ENCODE measurements at regions not wholly inside any gene's neighbourhood (a gene's known extent, or its start where the extent isn't known, plus 50 kb on each side); places are given as distances from the start of the nearest gene placed in this dataset.
"Not testable (repeated sequence)": the region's sequence is repeated elsewhere in the genome, so short reads cannot be mapped to it uniquely, and the experiment has no call there.

- DNase-seq = no peak
These were observed 442.4 kb downstream of the RBFOX1 start for GRCh38 chr16:7775072-7775488.

- no peak for DNase-seq
These were observed 440.1 kb downstream of the RBFOX1 start for GRCh38 chr16:7772722-7773121.

DNA sequence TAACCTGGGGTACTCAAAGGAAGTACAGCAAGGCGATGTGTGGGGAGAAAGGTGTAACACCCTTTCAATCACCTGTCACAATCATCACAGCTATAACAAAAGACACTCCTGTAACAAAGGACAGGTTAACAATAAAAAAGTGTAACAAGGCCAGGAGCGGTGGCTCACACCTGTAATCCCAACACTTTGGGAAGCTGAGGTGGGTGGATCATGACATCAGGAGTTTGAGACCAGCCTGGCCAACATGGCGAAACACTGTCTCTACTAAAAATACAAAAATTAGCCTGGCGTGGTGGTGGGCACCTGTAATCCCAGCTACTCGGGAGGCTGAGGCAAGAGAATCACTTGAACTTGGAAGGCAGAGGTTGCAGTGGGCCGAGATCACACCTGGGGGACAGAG, 436.4 kb downstream of the RBFOX1 start:
- not testable (repeated sequence) for DNase-seq

DNA sequence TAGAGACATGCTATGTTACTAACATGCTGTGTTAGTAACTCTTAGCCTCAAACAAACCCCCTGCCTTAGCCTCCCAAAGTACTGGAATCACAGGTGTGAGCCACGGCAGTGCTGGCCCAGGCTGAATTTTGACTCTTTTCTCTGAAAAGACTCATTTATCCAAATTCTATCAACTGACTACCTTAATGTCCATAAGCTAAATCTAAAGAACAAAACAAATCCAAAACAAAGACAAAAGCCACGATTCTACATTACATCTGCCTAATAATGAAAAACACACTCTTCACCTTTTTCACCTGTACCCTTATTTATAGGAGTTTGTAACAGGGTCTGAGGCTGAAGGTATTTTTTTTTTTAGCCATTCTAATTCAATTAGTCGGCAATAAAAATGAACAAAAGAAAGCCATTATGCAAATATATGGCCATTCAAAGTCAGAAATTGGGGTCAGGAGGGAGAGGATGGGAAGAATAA, 432.5 kb downstream of the RBFOX1 start:
- no peak for DNase-seq

DNA sequence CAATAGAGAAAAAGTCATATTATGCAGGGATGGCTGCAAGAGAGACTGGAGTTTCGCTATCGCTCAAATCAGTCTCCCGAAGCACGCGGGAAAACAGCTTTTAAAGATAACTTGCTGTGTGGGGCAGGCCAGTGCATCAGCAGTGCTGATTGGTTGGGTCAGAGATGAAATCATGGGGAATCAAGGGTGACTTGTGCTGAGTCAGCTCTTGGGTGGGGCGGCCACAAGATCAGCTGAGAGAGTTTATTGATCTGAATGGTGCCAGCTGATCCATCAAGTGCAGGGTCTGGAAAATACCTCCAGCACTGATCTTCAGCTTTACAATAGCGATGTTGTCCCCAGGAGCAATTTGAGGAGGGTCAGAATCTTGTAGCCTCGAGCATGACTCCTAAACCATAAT, 430.5 kb downstream of the RBFOX1 start:
- no peak for DNase-seq

Measured in fibroblast of skin of right quadriceps (primary cell).